Trophoblast cell (in vitro differentiated cells and primary cell): ENCODE measurements at regions not wholly inside any gene's neighbourhood (a gene's known extent, or its start where the extent isn't known, plus 50 kb on each side); places are given as distances from the start of the nearest gene placed in this dataset.

ENCODE experiments used
- DNase-seq, 2 donors: peaks; one replicate each; pipeline ENCODE4 v3.0.0-alpha.2; 2016
- H2AFZ ChIP-seq: 2 replicates; pipeline ENCODE4 v1.6.1; 2013; ENCODE audit warnings: low read length, moderate library complexity, mild to moderate bottlenecking; ENCODE audit not compliant: insufficient read depth, poor library complexity
- H2AK5ac ChIP-seq: 2 replicates; pipeline ENCODE4 v1.6.1; 2013; ENCODE audit warnings: mild to moderate bottlenecking, low read length
- H2BK120ac ChIP-seq: 2 replicates; pipeline ENCODE4 v1.6.1; 2013; ENCODE audit warnings: low read length, mild to moderate bottlenecking, moderate library complexity; ENCODE audit not compliant: insufficient read depth, poor library complexity
- H2BK12ac ChIP-seq: 2 replicates; pipeline ENCODE4 v1.6.1; 2013; ENCODE audit warnings: mild to moderate bottlenecking, low read length, moderate library complexity
- H2BK5ac ChIP-seq: 2 replicates; pipeline ENCODE4 v1.6.1; 2013; ENCODE audit warnings: low read length, low read depth, moderate library complexity, mild to moderate bottlenecking; ENCODE audit not compliant: poor library complexity
- H3K14ac ChIP-seq: 2 replicates; pipeline ENCODE4 v1.6.1; 2013; ENCODE audit warnings: mild to moderate bottlenecking, low read length
- H3K18ac ChIP-seq: 2 replicates; pipeline ENCODE4 v1.6.1; 2013; ENCODE audit warnings: mild to moderate bottlenecking, low read length
- H3K23ac ChIP-seq: 2 replicates; pipeline ENCODE4 v1.6.1; 2013; ENCODE audit warnings: low read length
- H3K27ac ChIP-seq: 2 replicates; pipeline ENCODE4 v1.5.1; 2013; ENCODE audit warnings: low read depth, mild to moderate bottlenecking, inconsistent platforms, low read length, moderate library complexity
- H3K27me3 ChIP-seq: 2 replicates; pipeline ENCODE4 v1.6.1; 2013; ENCODE audit warnings: inconsistent platforms, mild to moderate bottlenecking, low read length, moderate library complexity; ENCODE audit not compliant: insufficient read depth
- H3K36me3 ChIP-seq, 2 experiments: 1 replicate in 1 of 2; 2 replicates in 1 of 2; pipeline ENCODE4 v1.6.1; 2013; ENCODE audit warnings: low read length in 2 of 2, mild to moderate bottlenecking in 2 of 2, moderate library complexity in 1 of 2; ENCODE audit not compliant: insufficient read depth in 2 of 2, control insufficient read depth in 1 of 2
- H3K4ac ChIP-seq: 2 replicates; pipeline ENCODE4 v1.6.1; 2013; ENCODE audit warnings: low read depth, mild to moderate bottlenecking, low read length, moderate library complexity
- H3K4me1 ChIP-seq, 2 experiments: 1 replicate in 1 of 2; 2 replicates in 1 of 2; pipeline ENCODE4 v1.6.1; 2013; ENCODE audit warnings: low read length in 2 of 2, mild to moderate bottlenecking in 2 of 2, moderate library complexity in 1 of 2; ENCODE audit not compliant: insufficient read depth in 2 of 2, control insufficient read depth in 1 of 2
- H3K4me2 ChIP-seq: 2 replicates; pipeline ENCODE4 v1.6.1; 2013; ENCODE audit warnings: inconsistent platforms, mild to moderate bottlenecking, low read length, moderate library complexity
- H3K4me3 ChIP-seq: 2 replicates; pipeline ENCODE4 v1.5.1; 2013; ENCODE audit warnings: mild to moderate bottlenecking, low read depth, low read length, inconsistent platforms
- H3K79me1 ChIP-seq: one replicate; pipeline ENCODE4 v1.6.1; 2013; ENCODE audit warnings: low read length
- H3K79me2 ChIP-seq: 2 replicates; pipeline ENCODE4 v1.6.1; 2013; ENCODE audit warnings: low read length, mild to moderate bottlenecking; ENCODE audit not compliant: control insufficient read depth, insufficient read depth, poor library complexity
- H3K9ac ChIP-seq: 2 replicates; pipeline ENCODE4 v1.6.1; 2013; ENCODE audit warnings: mild to moderate bottlenecking, low read length
- H3K9me3 ChIP-seq: 2 replicates; pipeline ENCODE4 v1.6.1; 2013; ENCODE audit warnings: low read depth, mild to moderate bottlenecking, control low read depth, inconsistent platforms, low read length; ENCODE audit not compliant: insufficient read depth
- H4K12ac ChIP-seq: 2 replicates; pipeline ENCODE4 v1.6.1; 2013; ENCODE audit warnings: low read depth, mild to moderate bottlenecking, low read length, moderate library complexity
- H4K8ac ChIP-seq: 2 replicates; pipeline ENCODE4 v1.6.1; 2013; ENCODE audit warnings: low read depth, mild to moderate bottlenecking, low read length, moderate library complexity
- H4K91ac ChIP-seq: one replicate; pipeline ENCODE4 v1.6.1; 2013; ENCODE audit warnings: low read depth, mild to moderate bottlenecking, low read length, moderate library complexity
- WGBS: extraction: QIAGEN DNeasy Blood & Tissue Kit; methylation state at CpG from one replicate; pipeline ENCODE4 v1.1.7; 2013; ENCODE audit warnings: missing lambda C conversion rate; ENCODE audit not compliant: insufficient read length, insufficient coverage; ENCODE audit errors: extremely low coverage; 5-methylcytosine and 5-hydroxymethylcytosine counted together

- Histone ChIP-seq H3K14ac (no peak overlapping the region), H2AK5ac (no peak overlapping the region), H2AFZ (no peak overlapping the region), H3K18ac (no peak overlapping the region), H3K4me2 (no peak overlapping the region), H3K9ac (no peak overlapping the region), H3K4me3 (no peak overlapping the region), H3K79me2 (no peaks in the 10 kb centered on the region), H3K27me3 (no peaks in the 10 kb centered on the region), H3K27ac (no peak overlapping the region), H2BK12ac (no peak overlapping the region), H3K4ac (no peak overlapping the region), H2BK5ac (no peak overlapping the region), H4K8ac (no peak overlapping the region), H4K12ac (no peak overlapping the region), H3K4me1 (peaks cover 6% of the 10 kb centered on the region in 2 experiments), H3K23ac (no peak overlapping the region), H2BK120ac (no peak overlapping the region), H3K9me3 (peaks cover 2% of the 10 kb centered on the region), H3K36me3 (no peaks in the 10 kb centered on the region), H4K91ac (no peak overlapping the region), H3K79me1 (no peaks in the 10 kb centered on the region)
- WGBS: no CpG with 5 or more reads among the region's 3 CpGs
- DNase-seq: no peak
These were observed 297.8 kb upstream of the IRX1 start for GRCh38 chr5:3297853-3298252.

GRCh38 chr5:3288325-3288724 lies 307.3 kb upstream of the IRX1 start:
- no peak for DNase-seq
- no peak overlapping the region for H3K4ac ChIP-seq
- H3K4me1 ChIP-seq: no peaks in the 10 kb centered on the region
- peaks cover 2% of the 10 kb centered on the region for H3K9me3 ChIP-seq
- no peak overlapping the region for H3K9ac ChIP-seq
- H3K14ac ChIP-seq: no peak overlapping the region
- H4K12ac ChIP-seq: no peak overlapping the region
- H2AK5ac ChIP-seq: no peak overlapping the region
- H2BK12ac ChIP-seq: no peak overlapping the region
- H4K91ac ChIP-seq: no peak overlapping the region
- no peaks in the 10 kb centered on the region for H3K79me2 ChIP-seq
- H3K18ac ChIP-seq: no peak overlapping the region
- no peaks in the 10 kb centered on the region for H3K27me3 ChIP-seq
- no peak overlapping the region for H3K23ac ChIP-seq
- no peak overlapping the region for H3K4me2 ChIP-seq
- H2BK120ac ChIP-seq: no peak overlapping the region
- no CpG with 5 or more reads among the region's 18 CpGs for WGBS
- no peak overlapping the region for H2BK5ac ChIP-seq
- no peak overlapping the region for H3K27ac ChIP-seq
- no peak overlapping the region for H3K4me3 ChIP-seq
- H3K36me3 ChIP-seq: no peaks in the 10 kb centered on the region
- H2AFZ ChIP-seq: no peak overlapping the region
- H3K79me1 ChIP-seq: no peaks in the 10 kb centered on the region
- no peak overlapping the region for H4K8ac ChIP-seq

- Histone ChIP-seq H3K14ac (no peak overlapping the region), H3K79me2 (no peaks in the 10 kb centered on the region), H3K27ac (no peak overlapping the region), H3K36me3 (no peaks in the 10 kb centered on the region), H2AK5ac (no peak overlapping the region), H2BK5ac (no peak overlapping the region), H3K9ac (no peak overlapping the region), H3K4me3 (no peak overlapping the region), H4K91ac (no peak overlapping the region), H3K23ac (no peak overlapping the region), H4K8ac (no peak overlapping the region), H2BK12ac (no peak overlapping the region), H2AFZ (no peak overlapping the region), H3K4me2 (no peak overlapping the region), H3K18ac (no peak overlapping the region), H4K12ac (no peak overlapping the region), H3K9me3 (peaks cover 7% of the 10 kb centered on the region), H3K4ac (no peak overlapping the region), H3K79me1 (no peaks in the 10 kb centered on the region), H3K27me3 (no peaks in the 10 kb centered on the region), H2BK120ac (no peak overlapping the region), H3K4me1 (no peaks in the 10 kb centered on the region)
- WGBS: no CpG with 5 or more reads among the region's 9 CpGs
- no peak for DNase-seq
These were observed 308.1 kb upstream of the IRX1 start for GRCh38 chr5:3287516-3287915.

GRCh38 chr5:3285621-3286020 lies 310.0 kb upstream of the IRX1 start:
- DNase-seq: no peak
- Histone ChIP-seq H3K4ac (no peak overlapping the region), H3K36me3 (no peaks in the 10 kb centered on the region), H3K27ac (no peak overlapping the region), H3K4me2 (no peak overlapping the region), H2AK5ac (no peak overlapping the region), H3K4me1 (no peaks in the 10 kb centered on the region), H3K14ac (no peak overlapping the region), H3K27me3 (no peaks in the 10 kb centered on the region), H2BK120ac (no peak overlapping the region), H3K79me1 (no peaks in the 10 kb centered on the region), H3K23ac (no peak overlapping the region), H4K91ac (no peak overlapping the region), H3K9ac (no peak overlapping the region), H2AFZ (no peak overlapping the region), H3K79me2 (no peaks in the 10 kb centered on the region), H2BK5ac (no peak overlapping the region), H3K9me3 (peaks cover 7% of the 10 kb centered on the region), H2BK12ac (no peak overlapping the region), H3K4me3 (no peak overlapping the region), H4K12ac (no peak overlapping the region), H4K8ac (no peak overlapping the region), H3K18ac (no peak overlapping the region)
- no CpG with 5 or more reads among the region's 13 CpGs for WGBS
